VCaP (cell line): ENCODE measurements at regions not wholly inside any gene's neighbourhood (a gene's known extent, or its start where the extent isn't known, plus 50 kb on each side); places are given as distances from the start of the nearest gene placed in this dataset.

Experiments used
- H3K27ac ChIP-seq: fragments of 450-650 bp; 2 replicates; pipeline ENCODE4 v1.5.1; 2017
- TF ChIP-seq, protein P1 (sequence below): fragments of 450-650 bp; conservative IDR thresholded peaks from 2 replicates; pipeline ENCODE4 v1.5.1; 2017; ENCODE audit warnings: mild to moderate bottlenecking, moderate library complexity

GRCh38 chr10:78130966-78131710, 97.5 kb downstream of the RPS24 start:
- TF ChIP-seq, protein P1, sequence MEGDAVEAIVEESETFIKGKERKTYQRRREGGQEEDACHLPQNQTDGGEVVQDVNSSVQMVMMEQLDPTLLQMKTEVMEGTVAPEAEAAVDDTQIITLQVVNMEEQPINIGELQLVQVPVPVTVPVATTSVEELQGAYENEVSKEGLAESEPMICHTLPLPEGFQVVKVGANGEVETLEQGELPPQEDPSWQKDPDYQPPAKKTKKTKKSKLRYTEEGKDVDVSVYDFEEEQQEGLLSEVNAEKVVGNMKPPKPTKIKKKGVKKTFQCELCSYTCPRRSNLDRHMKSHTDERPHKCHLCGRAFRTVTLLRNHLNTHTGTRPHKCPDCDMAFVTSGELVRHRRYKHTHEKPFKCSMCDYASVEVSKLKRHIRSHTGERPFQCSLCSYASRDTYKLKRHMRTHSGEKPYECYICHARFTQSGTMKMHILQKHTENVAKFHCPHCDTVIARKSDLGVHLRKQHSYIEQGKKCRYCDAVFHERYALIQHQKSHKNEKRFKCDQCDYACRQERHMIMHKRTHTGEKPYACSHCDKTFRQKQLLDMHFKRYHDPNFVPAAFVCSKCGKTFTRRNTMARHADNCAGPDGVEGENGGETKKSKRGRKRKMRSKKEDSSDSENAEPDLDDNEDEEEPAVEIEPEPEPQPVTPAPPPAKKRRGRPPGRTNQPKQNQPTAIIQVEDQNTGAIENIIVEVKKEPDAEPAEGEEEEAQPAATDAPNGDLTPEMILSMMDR: no peak
- H3K27ac ChIP-seq: no peak overlapping the region

DNA sequence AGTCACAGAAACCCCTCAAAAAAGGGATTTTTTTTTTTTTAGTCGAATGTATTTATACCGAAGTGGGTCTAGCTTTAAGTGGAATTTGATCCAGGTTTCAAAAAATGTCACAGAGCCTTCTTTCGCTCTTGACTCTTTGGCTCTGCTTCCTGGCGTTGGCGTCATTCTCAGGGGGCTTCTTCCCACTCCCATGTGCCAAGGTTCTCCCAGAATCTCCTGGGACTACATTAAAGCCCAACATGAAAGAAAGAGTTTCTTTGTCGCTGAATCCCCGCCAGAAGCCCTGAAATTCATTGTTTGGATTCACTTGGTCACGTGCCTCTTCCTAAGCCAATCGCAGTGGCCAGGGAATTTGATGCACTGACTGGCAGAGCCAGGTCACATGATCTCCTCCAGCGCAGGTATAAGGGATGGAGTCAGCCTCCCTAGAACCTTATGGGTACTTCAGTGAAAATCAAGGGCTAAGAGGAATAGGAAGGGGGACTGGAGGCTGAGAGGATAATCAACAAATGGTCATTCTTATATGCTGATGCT, 101.2 kb downstream of the RPS24 start:
- TF ChIP-seq, protein P1: no peak
- no peak overlapping the region for H3K27ac ChIP-seq

GRCh38 chr10:78137147-78137546, 103.5 kb downstream of the RPS24 start:
- no peak overlapping the region for H3K27ac ChIP-seq
- TF ChIP-seq, protein P1: no peak

DNA sequence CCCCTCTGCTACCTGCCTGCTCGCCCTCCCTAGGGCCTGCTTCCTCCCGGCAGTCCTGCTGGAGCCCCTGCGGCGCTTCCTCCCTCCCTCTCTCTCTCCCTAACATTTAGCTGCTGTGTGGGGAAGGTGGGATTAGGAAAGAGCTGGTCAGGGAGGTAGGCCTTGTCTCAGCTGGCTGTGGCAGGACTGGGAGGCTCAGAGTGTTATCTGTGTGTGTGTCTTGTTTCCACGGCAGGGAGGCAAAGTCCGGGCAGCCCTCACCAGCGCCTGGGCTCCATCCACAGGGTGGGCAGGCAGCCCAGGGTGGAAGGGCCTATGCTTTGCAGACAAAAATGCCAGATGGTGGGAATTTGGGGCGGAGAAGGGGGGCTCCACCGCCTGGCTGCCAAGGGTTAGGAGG, 105.7 kb downstream of the RPS24 start:
- no peak overlapping the region for H3K27ac ChIP-seq
- TF ChIP-seq, protein P1: no peak

DNA sequence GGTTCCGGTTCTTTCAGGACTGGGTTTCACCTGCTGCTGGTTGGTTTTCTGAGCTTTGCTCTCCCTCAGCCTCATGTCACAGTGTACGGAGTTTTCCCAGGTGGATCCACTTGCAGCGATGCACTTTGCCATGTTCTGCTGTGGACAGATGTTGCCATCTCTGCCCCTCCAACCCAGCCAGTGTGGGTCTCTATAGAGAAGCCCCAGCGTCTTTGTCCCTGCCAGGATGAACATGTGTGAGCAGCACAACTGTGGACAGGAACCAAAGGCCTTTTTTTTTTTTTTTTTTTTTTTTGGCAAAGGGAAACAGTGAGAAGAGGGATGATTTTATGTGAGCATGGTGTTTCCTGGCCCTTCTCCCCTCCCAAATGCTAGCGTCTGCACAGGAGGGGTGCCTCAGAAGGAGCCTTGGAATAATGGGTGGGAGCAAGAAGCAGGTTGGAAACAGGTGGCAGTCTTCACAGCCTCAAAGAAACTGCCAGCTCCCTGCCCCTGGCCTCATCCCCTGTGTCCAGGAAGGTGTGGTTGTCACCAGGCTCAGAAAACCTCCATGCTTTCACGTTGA, 106.5 kb downstream of the RPS24 start:
- no peak overlapping the region for H3K27ac ChIP-seq
- TF ChIP-seq, protein P1: no peak

GRCh38 chr10:78143576-78143975, 109.9 kb downstream of the RPS24 start:
- H3K27ac ChIP-seq: no peak overlapping the region
- TF ChIP-seq, protein P1: no peak

- TF ChIP-seq, protein P1: no peak
Measured at GRCh38 chr10:78146200-78146599, 112.5 kb downstream of the RPS24 start.

More at GRCh38 chr10:78146200-78146599, 112.5 kb downstream of the RPS24 start:
- no peak overlapping the region for H3K27ac ChIP-seq
